HG03521 (cell line): ENCODE measurements at regions not wholly inside any gene's neighbourhood (a gene's known extent, or its start where the extent isn't known, plus 50 kb on each side); places are given as distances from the start of the nearest gene placed in this dataset.
"Not testable (repeated sequence)": the region's sequence is repeated elsewhere in the genome, so short reads cannot be mapped to it uniquely, and the experiment has no call there.

Experiments used
- ATAC-seq: cut with Tn5 transposase; IDR thresholded peaks from one replicate; pipeline ENCODE4 v1.9.1; 2021; ENCODE audit warnings: mild to moderate bottlenecking, moderate library complexity; ENCODE audit not compliant: unreplicated experiment

GRCh38 chr1:221867003-221867402 is 125.1 kb upstream of the DUSP10 start:
- ATAC-seq, result no peak

GRCh38 chr1:221865808-221866207 is 123.9 kb upstream of the DUSP10 start:
- no peak for ATAC-seq

GRCh38 chr1:221863635-221864034 is 121.7 kb upstream of the DUSP10 start:
- ATAC-seq, result no peak

- no peak for ATAC-seq
Observed at GRCh38 chr1:221862971-221863370, 121.1 kb upstream of the DUSP10 start.

- ATAC-seq, result no peak
Observed at GRCh38 chr1:221858818-221859611, 117.1 kb upstream of the DUSP10 start.

GRCh38 chr1:221857094-221857444 is 115.2 kb upstream of the DUSP10 start:
- not testable (repeated sequence) for ATAC-seq

GRCh38 chr1:221856228-221857093 is 114.6 kb upstream of the DUSP10 start:
- no peak for ATAC-seq

- no peak for ATAC-seq
Observed at GRCh38 chr1:221855156-221855555, 113.3 kb upstream of the DUSP10 start.

- no peak for ATAC-seq
Observed at GRCh38 chr1:221851336-221851735, 109.4 kb upstream of the DUSP10 start.

- ATAC-seq, result no peak
Observed at GRCh38 chr1:221850470-221851187, 108.7 kb upstream of the DUSP10 start.

GRCh38 chr1:221849897-221850296 is 108.0 kb upstream of the DUSP10 start:
- ATAC-seq, result no peak

GRCh38 chr1:221849110-221849509 is 107.2 kb upstream of the DUSP10 start:
- no peak for ATAC-seq

- no peak for ATAC-seq
Observed at GRCh38 chr1:221847676-221848075, 105.8 kb upstream of the DUSP10 start.

GRCh38 chr1:221845650-221846371 is 103.9 kb upstream of the DUSP10 start:
- ATAC-seq, result no peak

- ATAC-seq, result no peak
Observed at GRCh38 chr1:221841983-221842335, 100.1 kb upstream of the DUSP10 start.

GRCh38 chr1:221841251-221841982 is 99.5 kb upstream of the DUSP10 start:
- no peak for ATAC-seq

- no peak for ATAC-seq
Observed at GRCh38 chr1:221840511-221841243, 98.8 kb upstream of the DUSP10 start.

GRCh38 chr1:221839782-221840395 is 98.0 kb upstream of the DUSP10 start:
- ATAC-seq, result peak; percentile 86

GRCh38 chr1:221839321-221839720 is 97.4 kb upstream of the DUSP10 start:
- peak; percentile 19 for ATAC-seq
